Sigmoid colon (tissue), 4 donors: ENCODE measurements at regions not wholly inside any gene's neighbourhood (a gene's known extent, or its start where the extent isn't known, plus 50 kb on each side); places are given as distances from the start of the nearest gene placed in this dataset.
"Not testable (repeated sequence)": the region's sequence is repeated elsewhere in the genome, so short reads cannot be mapped to it uniquely, and the experiment has no call there.

Experiments used
- EP300 ChIP-seq, 4 donors: sonication (generic); formaldehyde crosslinking; IDR thresholded peaks; one replicate each; pipeline ENCODE4 v1.6.1; 2017; ENCODE audit warnings: antibody characterized with exemption in 4 of 4
- POLR2A ChIP-seq, 2 donors: fragments of 450-650 bp; IDR thresholded peaks; one replicate each; pipeline ENCODE4 v1.6.1; 2016; ENCODE audit warnings: antibody characterized with exemption in 2 of 2, mild to moderate bottlenecking in 2 of 2, moderate library complexity in 2 of 2
- POLR2AphosphoS5 ChIP-seq, 4 donors: sonication (generic); formaldehyde crosslinking; IDR thresholded peaks; one replicate each; pipeline ENCODE4 v1.6.1; 2017; ENCODE audit warnings: antibody characterized with exemption in 4 of 4
- TF ChIP-seq, protein P1 (sequence below), 4 experiments: fragments of 450-650 bp in 3 of 4; fragments of 200-600 bp in 1 of 4; IDR thresholded peaks; one replicate each; pipeline ENCODE4 v1.5.1; 2016 to 2019; ENCODE audit warnings: antibody characterized with exemption in 4 of 4, mild to moderate bottlenecking in 3 of 4, moderate library complexity in 2 of 4

DNA sequence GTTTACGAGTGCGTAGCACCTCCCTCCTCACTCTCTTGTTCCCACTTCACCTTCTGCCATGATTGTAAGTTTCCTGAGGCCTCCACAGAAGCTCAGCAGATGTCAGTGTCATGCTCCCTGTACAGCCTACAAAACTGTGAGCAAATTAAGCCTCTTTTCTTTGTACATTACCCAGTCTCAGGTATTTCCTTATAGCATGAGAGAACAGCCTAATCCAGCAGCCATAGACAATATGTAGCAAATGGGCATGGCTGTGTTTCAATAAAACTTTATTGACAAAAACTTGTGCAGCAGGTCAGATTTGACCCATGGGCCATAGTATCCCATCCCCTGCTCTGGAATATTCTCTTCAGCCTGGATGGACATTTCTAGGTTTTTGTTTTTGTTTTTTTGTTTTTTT lies 156.2 kb upstream of the FRG2C start:
- not testable (repeated sequence) for TF ChIP-seq POLR2AphosphoS5, POLR2A, EP300 (IDR thresholded peaks at IDR 0.05)
- TF ChIP-seq, protein P1, sequence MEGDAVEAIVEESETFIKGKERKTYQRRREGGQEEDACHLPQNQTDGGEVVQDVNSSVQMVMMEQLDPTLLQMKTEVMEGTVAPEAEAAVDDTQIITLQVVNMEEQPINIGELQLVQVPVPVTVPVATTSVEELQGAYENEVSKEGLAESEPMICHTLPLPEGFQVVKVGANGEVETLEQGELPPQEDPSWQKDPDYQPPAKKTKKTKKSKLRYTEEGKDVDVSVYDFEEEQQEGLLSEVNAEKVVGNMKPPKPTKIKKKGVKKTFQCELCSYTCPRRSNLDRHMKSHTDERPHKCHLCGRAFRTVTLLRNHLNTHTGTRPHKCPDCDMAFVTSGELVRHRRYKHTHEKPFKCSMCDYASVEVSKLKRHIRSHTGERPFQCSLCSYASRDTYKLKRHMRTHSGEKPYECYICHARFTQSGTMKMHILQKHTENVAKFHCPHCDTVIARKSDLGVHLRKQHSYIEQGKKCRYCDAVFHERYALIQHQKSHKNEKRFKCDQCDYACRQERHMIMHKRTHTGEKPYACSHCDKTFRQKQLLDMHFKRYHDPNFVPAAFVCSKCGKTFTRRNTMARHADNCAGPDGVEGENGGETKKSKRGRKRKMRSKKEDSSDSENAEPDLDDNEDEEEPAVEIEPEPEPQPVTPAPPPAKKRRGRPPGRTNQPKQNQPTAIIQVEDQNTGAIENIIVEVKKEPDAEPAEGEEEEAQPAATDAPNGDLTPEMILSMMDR (IDR thresholded peaks at IDR 0.05), result not testable (repeated sequence)
